MG63 (cell line): ENCODE measurements at regions not wholly inside any gene's neighbourhood (a gene's known extent, or its start where the extent isn't known, plus 50 kb on each side); places are given as distances from the start of the nearest gene placed in this dataset.

Experiments used
- DNase-seq: peaks from one replicate; pipeline ENCODE4 v3.0.0-alpha.2; 2020
- H3K27me3 ChIP-seq: fragments of 250-450 bp; sonication (Bioruptor Pico); 2 replicates; pipeline ENCODE4 v1.5.1; 2020; ENCODE audit warnings: mild to moderate bottlenecking, moderate library complexity
- H3K36me3 ChIP-seq: fragments of 250-450 bp; sonication (Bioruptor Pico); 2 replicates; pipeline ENCODE4 v1.5.1; 2020; ENCODE audit warnings: mild to moderate bottlenecking, moderate library complexity
- H3K4me3 ChIP-seq: fragments of 250-450 bp; sonication (Bioruptor Pico); 2 replicates; pipeline ENCODE4 v1.5.1; 2020; ENCODE audit warnings: mild to moderate bottlenecking, moderate library complexity
- H3K9me3 ChIP-seq: fragments of 250-450 bp; sonication (Bioruptor Pico); 2 replicates; pipeline ENCODE4 v1.5.1; 2020; ENCODE audit warnings: mild to moderate bottlenecking, moderate library complexity

GRCh38 chr2:16044946-16045456, 104.7 kb downstream of the MYCN start:
- DNase-seq: peak; percentile 46
- H3K4me3 ChIP-seq: no peak overlapping the region
- no peaks in the 10 kb centered on the region; the same call in 1 of the 2 replicates for H3K27me3 ChIP-seq
- H3K9me3 ChIP-seq: no peaks in the 10 kb centered on the region
- H3K36me3 ChIP-seq: no peaks in the 10 kb centered on the region

GRCh38 chr2:16043627-16044026, 103.3 kb downstream of the MYCN start:
- DNase-seq: no peak
- Histone ChIP-seq H3K27me3 (no peaks in the 10 kb centered on the region; the same call in 1 of the 2 replicates), H3K4me3 (no peak overlapping the region)

GRCh38 chr2:16043192-16043591, 102.8 kb downstream of the MYCN start:
- Histone ChIP-seq H3K4me3 (no peak overlapping the region), H3K9me3 (no peaks in the 10 kb centered on the region), H3K27me3 (no peaks in the 10 kb centered on the region; the same call in 1 of the 2 replicates), H3K36me3 (no peaks in the 10 kb centered on the region)
- DNase-seq: no peak

More at GRCh38 chr2:16043627-16044026, 103.3 kb downstream of the MYCN start:
- Histone ChIP-seq H3K36me3 (no peaks in the 10 kb centered on the region), H3K9me3 (no peaks in the 10 kb centered on the region)

- no peaks in the 10 kb centered on the region for H3K9me3 ChIP-seq
- no peak for DNase-seq
- no peaks in the 10 kb centered on the region for H3K36me3 ChIP-seq
- no peak overlapping the region for H3K4me3 ChIP-seq
- H3K27me3 ChIP-seq: no peaks in the 10 kb centered on the region; the same call in 1 of the 2 replicates
Observed at GRCh38 chr2:16042201-16042700, 101.9 kb downstream of the MYCN start.

DNA sequence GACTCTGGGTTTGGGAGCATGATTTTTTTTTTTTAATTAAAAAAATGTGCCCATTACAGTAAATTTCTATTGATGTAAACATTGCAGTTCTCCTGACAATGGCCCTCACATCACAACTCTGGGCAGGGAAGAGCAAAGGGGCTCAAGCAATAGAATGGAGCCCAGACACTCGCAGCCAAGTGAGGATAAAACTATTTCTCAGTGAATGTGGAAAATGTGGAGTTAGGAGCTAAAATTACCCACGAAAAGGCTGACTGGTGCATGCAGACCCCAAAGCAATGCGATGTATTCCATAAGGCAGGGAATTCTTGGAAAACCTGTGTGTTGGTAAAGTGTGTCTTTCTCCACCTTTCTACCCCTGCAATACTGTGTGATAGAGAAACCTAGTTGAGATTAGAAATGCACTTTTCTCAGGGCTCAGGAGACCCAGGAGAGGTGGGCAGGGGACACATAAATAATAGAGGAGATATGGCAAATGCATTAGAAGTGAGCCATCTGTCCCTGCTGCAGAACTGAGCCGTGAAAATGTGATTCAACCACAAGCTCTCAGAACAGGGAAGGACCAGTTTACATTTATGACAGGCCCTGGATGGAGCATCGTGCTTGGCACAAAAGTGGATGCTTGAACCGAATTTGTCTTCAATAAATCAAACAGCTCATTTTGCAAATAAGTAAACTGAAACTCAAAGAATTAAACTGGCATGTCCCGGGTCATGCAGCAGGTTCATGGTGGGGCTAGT, 100.1 kb downstream of the MYCN start:
- no peak for DNase-seq
- Histone ChIP-seq H3K27me3 (no peaks in the 10 kb centered on the region; the same call in 1 of the 2 replicates), H3K9me3 (no peaks in the 10 kb centered on the region), H3K36me3 (no peaks in the 10 kb centered on the region), H3K4me3 (no peak overlapping the region)

DNA sequence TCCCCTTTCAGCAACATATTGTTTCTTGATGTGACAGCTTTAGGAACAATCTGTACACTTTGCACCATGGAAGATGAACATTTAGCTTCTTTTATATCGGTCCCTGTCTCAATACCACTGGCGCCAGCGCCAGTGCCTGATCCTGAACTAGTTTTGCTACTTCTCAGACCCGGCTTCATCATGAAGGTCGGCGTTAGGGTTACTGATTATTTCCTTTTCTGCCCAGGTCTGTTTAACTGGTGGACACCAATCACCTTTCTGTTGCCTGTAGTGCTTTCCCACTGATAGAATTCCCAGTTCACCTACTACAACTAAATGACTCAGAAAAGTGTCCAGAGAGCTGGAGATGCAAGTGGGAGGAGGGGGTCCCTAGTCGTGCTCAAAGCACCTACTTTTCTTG, 99.5 kb downstream of the MYCN start:
- Histone ChIP-seq H3K9me3 (no peaks in the 10 kb centered on the region), H3K4me3 (no peak overlapping the region), H3K36me3 (no peaks in the 10 kb centered on the region), H3K27me3 (no peaks in the 10 kb centered on the region; the same call in 1 of the 2 replicates)
- DNase-seq: no peak

DNA sequence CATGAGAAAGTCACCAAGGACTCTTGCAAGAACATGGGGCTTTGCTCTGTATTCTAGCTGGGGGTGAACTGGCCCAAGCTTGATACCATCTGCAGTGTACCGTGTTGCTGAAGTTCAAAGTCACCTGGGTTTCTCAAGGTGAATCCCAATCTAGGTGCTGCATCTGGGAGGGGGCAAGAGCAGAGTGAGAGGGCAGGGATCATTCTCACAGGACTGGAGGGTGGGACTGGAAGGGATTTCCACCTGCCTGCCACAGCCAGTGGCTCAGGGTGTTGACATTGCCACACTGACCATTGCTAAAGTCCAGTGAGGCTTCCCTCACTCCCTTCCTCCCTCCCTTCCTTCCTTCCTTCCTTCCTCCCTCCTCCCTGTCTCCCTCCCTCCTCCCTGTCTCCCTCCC, 98.7 kb downstream of the MYCN start:
- Histone ChIP-seq H3K27me3 (no peaks in the 10 kb centered on the region; the same call in 1 of the 2 replicates), H3K4me3 (no peak overlapping the region), H3K9me3 (no peaks in the 10 kb centered on the region), H3K36me3 (no peaks in the 10 kb centered on the region)
- no peak for DNase-seq

- Histone ChIP-seq H3K9me3 (no peaks in the 10 kb centered on the region), H3K27me3 (no peaks in the 10 kb centered on the region; the same call in 1 of the 2 replicates), H3K4me3 (no peak overlapping the region), H3K36me3 (no peaks in the 10 kb centered on the region)
- no peak for DNase-seq
Observed at GRCh38 chr2:16038621-16039020, 98.3 kb downstream of the MYCN start.

- no peak for DNase-seq
- Histone ChIP-seq H3K27me3 (no peaks in the 10 kb centered on the region; the same call in 1 of the 2 replicates), H3K4me3 (no peak overlapping the region), H3K9me3 (no peaks in the 10 kb centered on the region), H3K36me3 (no peaks in the 10 kb centered on the region)
Observed at GRCh38 chr2:16037808-16038457, 97.6 kb downstream of the MYCN start.

- H3K36me3 ChIP-seq: no peaks in the 10 kb centered on the region
- no peak overlapping the region for H3K4me3 ChIP-seq
- no peaks in the 10 kb centered on the region for H3K9me3 ChIP-seq
- H3K27me3 ChIP-seq: no peaks in the 10 kb centered on the region; the same call in 1 of the 2 replicates
- no peak for DNase-seq
Observed at GRCh38 chr2:16036951-16037350, 96.6 kb downstream of the MYCN start.

GRCh38 chr2:16035747-16036745, 95.7 kb downstream of the MYCN start:
- Histone ChIP-seq H3K4me3 (no peak overlapping the region), H3K9me3 (no peaks in the 10 kb centered on the region), H3K27me3 (no peaks in the 10 kb centered on the region; the same call in 1 of the 2 replicates), H3K36me3 (no peaks in the 10 kb centered on the region)
- no peak for DNase-seq

DNA sequence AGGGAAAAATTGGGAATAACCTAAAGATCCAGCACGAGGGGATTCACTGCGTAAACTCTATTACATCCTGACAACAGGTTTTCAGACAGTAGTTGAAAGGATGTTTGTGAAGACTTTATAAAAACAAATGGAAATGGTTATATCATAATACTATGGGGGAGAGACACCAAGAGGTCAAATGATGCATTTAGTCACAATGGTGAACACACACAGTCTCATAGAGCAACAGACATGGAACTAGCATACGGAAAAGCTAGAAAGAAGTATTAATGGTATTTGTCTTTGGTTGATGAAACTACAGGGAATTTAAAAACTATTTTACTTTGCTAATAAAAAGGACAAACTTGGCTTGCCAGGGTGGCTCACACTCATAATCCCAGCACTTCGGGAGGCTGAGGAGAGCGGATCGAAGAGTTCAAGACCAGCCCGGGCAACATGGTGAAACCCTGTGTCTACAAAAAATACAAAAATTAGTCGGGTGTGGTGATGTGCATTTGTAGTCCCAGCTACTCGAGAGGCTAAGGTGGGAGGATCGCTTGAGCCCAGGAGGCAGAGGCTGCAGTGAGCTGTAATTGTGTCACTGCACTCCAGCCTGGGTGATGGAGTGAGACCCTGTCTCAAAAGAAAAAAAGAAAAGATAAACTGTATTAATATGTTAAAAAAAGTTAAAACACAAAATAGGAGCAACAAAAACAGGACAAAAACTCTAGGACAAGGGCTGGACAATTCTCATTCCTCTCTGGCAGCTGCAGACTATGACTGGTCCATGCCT, 94.8 kb downstream of the MYCN start:
- Histone ChIP-seq H3K9me3 (no peaks in the 10 kb centered on the region), H3K27me3 (no peaks in the 10 kb centered on the region; the same call in 1 of the 2 replicates), H3K36me3 (no peaks in the 10 kb centered on the region), H3K4me3 (no peak overlapping the region)
- DNase-seq: no peak

DNA sequence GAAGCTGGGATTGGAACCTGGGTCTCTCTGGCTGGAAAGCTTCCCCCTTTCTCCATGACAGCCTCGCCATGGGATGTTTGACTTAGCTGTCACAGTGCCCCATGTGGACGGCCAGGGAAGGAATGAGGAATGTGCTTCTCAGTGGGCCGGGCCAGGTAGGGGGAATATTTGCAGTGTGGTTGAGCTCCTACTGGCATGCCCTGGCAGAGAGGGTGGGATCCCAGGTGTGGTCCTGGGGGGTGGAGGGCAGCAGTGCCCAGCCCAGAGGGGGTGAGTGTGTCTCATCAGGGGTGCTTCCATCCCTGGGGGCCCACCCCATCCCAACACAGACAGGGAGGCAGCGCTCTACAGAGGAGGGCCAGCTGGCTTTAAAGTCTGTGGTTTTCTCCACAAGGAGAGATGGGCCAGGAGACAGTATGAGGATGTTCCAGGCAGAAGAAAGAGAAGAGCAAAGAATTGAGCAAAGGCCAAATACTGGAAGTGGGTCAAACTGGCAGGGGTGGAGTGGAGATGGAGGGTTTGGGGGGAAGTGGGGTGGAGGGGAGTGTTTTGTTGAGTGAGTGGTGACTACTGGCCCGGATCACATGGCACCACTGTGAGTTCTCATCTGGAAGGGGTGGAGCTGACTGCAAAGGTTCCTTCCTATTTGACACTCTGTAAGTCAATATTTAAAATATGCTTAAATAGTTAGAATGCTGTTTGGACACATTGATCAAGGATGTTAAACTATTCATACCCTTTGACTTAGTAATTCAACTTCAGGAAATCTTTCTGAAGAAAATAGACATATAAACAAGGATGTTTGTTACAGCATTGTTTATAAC, 94.0 kb downstream of the MYCN start:
- no peak for DNase-seq
- Histone ChIP-seq H3K9me3 (no peaks in the 10 kb centered on the region), H3K27me3 (no peaks in the 10 kb centered on the region), H3K36me3 (no peaks in the 10 kb centered on the region), H3K4me3 (no peak overlapping the region)

DNA sequence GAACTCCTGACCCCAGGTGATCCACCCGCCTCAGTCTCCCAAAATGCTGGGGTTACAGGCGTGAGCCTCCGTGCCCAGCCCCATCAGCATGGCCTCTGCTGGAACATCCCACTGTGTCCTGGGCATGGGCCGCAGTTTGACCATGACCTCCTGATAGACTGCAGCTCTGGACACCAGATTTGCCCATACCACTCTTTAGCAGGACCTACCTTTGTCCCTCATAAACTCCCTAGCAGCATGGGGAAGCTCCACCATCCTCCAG, 92.6 kb downstream of the MYCN start:
- DNase-seq: no peak
- no peaks in the 10 kb centered on the region for H3K36me3 ChIP-seq
- no peaks in the 10 kb centered on the region for H3K9me3 ChIP-seq
- no peak overlapping the region for H3K4me3 ChIP-seq
- H3K27me3 ChIP-seq: no peaks in the 10 kb centered on the region

DNA sequence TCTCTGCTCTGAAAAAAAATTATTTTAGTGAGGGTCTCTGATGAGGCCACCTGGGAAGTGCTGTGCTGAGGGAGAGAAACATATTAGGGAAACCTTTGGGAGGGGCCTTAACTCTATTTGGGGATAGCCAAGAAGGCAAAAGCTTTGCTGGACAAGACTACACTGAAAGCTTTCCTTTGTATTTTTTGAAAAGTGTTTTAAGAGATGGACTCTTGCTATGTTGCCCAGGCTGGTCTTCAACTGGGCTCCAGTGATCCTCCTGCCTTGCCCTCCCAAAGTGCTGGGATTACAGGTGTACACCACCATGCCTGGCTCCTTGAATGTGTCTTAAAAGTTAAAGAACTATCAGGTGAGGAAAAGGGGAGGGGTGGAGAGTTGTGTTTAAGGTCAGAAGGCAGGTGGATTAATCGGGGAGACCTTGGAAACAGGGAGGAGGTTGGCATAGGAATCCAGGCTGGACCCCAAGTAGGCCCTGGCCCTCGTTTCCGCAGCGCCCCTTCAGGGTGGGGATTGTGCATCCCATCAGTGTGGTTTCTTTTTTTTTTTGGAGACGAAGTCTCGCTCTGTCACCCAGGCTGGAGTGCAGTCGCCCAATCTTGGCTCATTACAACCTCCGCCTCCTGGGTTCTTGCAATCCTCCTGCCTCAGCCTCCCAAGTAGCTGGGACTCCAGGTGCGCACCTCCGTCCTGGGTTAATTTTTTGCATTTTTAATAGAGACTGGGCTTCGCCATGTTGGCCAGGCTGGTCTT, 92.1 kb downstream of the MYCN start:
- no peak overlapping the region for H3K4me3 ChIP-seq
- H3K9me3 ChIP-seq: no peaks in the 10 kb centered on the region
- H3K36me3 ChIP-seq: no peaks in the 10 kb centered on the region
- no peaks in the 10 kb centered on the region for H3K27me3 ChIP-seq
- no peak for DNase-seq
